ENCODE measurements at regions not wholly inside any gene's neighbourhood (a gene's known extent, or its start where the extent isn't known, plus 50 kb on each side); places are given as distances from the start of the nearest gene placed in this dataset.

GRCh38 chr11:96794152-96794551, 404.3 kb downstream of the JRKL start:
- no peak overlapping the region for H2AFZ ChIP-seq (ENCODE audit: low read depth, low read length)
- intact Hi-C loops (cut with micrococcal nuclease), result no loop called here
- 34% methylated on average over 2 of the region's 2 CpGs for WGBS (ENCODE audit: insufficient coverage, low coverage, missing lambda C conversion rate)
- POLR2A ChIA-PET, result no interaction called here
- H3K27ac ChIP-seq (ENCODE audit: extremely low read depth, low read depth, low read length), result no peak overlapping the region
- no TSS peak for BruUV-seq (replicated peaks)
- no peaks in the 10 kb centered on the region for H3K9me3 ChIP-seq (replicated peaks; ENCODE audit: control insufficient read depth, insufficient read depth, low read depth, low read length)
- 0 out of 3 replicates have a peak, but pooled peaks have one; percentile 36 for ATAC-seq
- H3K9ac ChIP-seq (ENCODE audit: insufficient read depth in 1 of 2, low read depth in 2 of 2, low read length in 2 of 2), result no peak overlapping the region
- H3K36me3 ChIP-seq (ENCODE audit: control insufficient read depth, insufficient read depth, low read length), result no peaks in the 10 kb centered on the region
- in situ Hi-C loops (cut with MboI), result no loop called here
- no peaks in the 10 kb centered on the region for H3K27me3 ChIP-seq (ENCODE audit: control insufficient read depth in 2 of 2, insufficient read depth in 2 of 2, low read length in 2 of 2)
- CTCF ChIA-PET (ENCODE audit: low intra/inter-chr PET ratio), result no interaction called here
- no peak overlapping the region for H3K4me3 ChIP-seq
- no peaks in the 10 kb centered on the region; a peak in 1 of 5 replicates for H3K4me1 ChIP-seq (replicated peaks in 1 of 2; ENCODE audit: control insufficient read depth in 2 of 2, insufficient read depth in 2 of 2, low read length in 2 of 2)
- no peak overlapping the region for H3K4me2 ChIP-seq (ENCODE audit: insufficient read depth, low read length)
- H3K79me2 ChIP-seq (ENCODE audit: control insufficient read depth, insufficient read depth, low read length), result no peaks in the 10 kb centered on the region
- H4K20me1 ChIP-seq (replicated peaks; ENCODE audit: control insufficient read depth, insufficient read depth, low read length), result no peaks in the 10 kb centered on the region
- DNase-seq (ENCODE audit: extremely low read depth in 1 of 4, low spot score in 3 of 4), result no peak
- FAIRE-seq, result no peak
- no peaks in the 10 kb centered on the region for H3K9me1 ChIP-seq (ENCODE audit: control insufficient read depth, insufficient read depth, low read length)
- no peak for TF ChIP-seq NR2F6 (CRISPR knock-in tag; IDR thresholded peaks at IDR 0.05)
- TF ChIP-seq GABPA (tag; conservative IDR thresholded peaks at IDR 0.05; ENCODE audit: low read depth), result no peak
- TF ChIP-seq RNF219 (CRISPR knock-in tag; IDR thresholded peaks at IDR 0.05), result no peak
- no peak for TF ChIP-seq TAF15 (IDR thresholded peaks at IDR 0.05; ENCODE audit: low read depth, low read length)
- TF ChIP-seq SRF (CRISPR knock-in tag; IDR thresholded peaks at IDR 0.05), result no peak
- no peak for TF ChIP-seq RERE (CRISPR knock-in tag; IDR thresholded peaks at IDR 0.05; ENCODE audit: borderline replicate concordance)
- TF ChIP-seq U2AF2 (optimal IDR thresholded peaks at IDR 0.05; ENCODE audit: low read depth, low read length), result no peak
- no peak for TF ChIP-seq SMAD1 (IDR thresholded peaks at IDR 0.05; ENCODE audit: low read depth, low read length, partially characterized antibody)
- TF ChIP-seq RBFOX2 (IDR thresholded peaks at IDR 0.05; ENCODE audit: low read depth, low read length), result no peak
- TF ChIP-seq ZFP91 (CRISPR knock-in tag; IDR thresholded peaks at IDR 0.05), result no peak
- no peak for TF ChIP-seq ZNF766 (CRISPR knock-in tag; conservative IDR thresholded peaks at IDR 0.05)
- TF ChIP-seq ZNF280B (CRISPR knock-in tag; IDR thresholded peaks at IDR 0.05), result no peak

Measured in K562 (cell line).